Astrocyte of the spinal cord (primary cell): ENCODE measurements at regions not wholly inside any gene's neighbourhood (a gene's known extent, or its start where the extent isn't known, plus 50 kb on each side); places are given as distances from the start of the nearest gene placed in this dataset.

ENCODE experiments used
- DNase-seq: peaks from one replicate; pipeline ENCODE4 v3.0.0; 2011; ENCODE audit warnings: low read depth, low spot score
- H3K4me3 ChIP-seq: 2 replicates; pipeline ENCODE4 v1.5.1; 2011; ENCODE audit warnings: low read depth, mild to moderate bottlenecking, low read length, moderate library complexity
- in situ Hi-C: cut with HindIII; loops from 2 replicates; pipeline ENCODE4 v1.10.0; 2017; ENCODE audit warnings: low sequenced_read_pairs
- TF ChIP-seq, protein P1 (sequence below): IDR thresholded peaks from 2 replicates; pipeline ENCODE4 v1.5.1; 2012; ENCODE audit warnings: low read depth, mild to moderate bottlenecking, low read length, inconsistent platforms

DNA sequence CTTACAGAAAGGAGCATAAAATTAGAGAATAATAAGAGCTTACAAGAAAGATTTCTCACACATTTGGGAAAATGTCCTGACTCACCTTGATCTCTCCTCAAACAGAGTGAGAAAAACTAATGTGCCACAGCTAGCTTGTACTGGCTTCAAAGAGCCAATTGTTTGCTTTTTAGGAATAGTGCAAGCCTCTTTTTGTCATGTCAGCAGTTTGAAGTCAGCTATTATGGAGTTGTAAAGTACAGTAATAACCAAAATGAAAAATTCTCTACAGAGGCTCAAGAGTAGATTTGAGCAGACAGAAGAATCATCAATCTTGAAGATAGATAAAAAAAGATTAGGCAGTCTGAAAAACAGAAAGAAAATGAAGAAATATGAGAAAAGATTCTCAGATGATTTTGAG, 313.4 kb upstream of the GPR149 start:
- TF ChIP-seq, protein P1, sequence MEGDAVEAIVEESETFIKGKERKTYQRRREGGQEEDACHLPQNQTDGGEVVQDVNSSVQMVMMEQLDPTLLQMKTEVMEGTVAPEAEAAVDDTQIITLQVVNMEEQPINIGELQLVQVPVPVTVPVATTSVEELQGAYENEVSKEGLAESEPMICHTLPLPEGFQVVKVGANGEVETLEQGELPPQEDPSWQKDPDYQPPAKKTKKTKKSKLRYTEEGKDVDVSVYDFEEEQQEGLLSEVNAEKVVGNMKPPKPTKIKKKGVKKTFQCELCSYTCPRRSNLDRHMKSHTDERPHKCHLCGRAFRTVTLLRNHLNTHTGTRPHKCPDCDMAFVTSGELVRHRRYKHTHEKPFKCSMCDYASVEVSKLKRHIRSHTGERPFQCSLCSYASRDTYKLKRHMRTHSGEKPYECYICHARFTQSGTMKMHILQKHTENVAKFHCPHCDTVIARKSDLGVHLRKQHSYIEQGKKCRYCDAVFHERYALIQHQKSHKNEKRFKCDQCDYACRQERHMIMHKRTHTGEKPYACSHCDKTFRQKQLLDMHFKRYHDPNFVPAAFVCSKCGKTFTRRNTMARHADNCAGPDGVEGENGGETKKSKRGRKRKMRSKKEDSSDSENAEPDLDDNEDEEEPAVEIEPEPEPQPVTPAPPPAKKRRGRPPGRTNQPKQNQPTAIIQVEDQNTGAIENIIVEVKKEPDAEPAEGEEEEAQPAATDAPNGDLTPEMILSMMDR: no peak
- DNase-seq: no peak
- no peak overlapping the region for H3K4me3 ChIP-seq
- in situ Hi-C loops: no loop called here

DNA sequence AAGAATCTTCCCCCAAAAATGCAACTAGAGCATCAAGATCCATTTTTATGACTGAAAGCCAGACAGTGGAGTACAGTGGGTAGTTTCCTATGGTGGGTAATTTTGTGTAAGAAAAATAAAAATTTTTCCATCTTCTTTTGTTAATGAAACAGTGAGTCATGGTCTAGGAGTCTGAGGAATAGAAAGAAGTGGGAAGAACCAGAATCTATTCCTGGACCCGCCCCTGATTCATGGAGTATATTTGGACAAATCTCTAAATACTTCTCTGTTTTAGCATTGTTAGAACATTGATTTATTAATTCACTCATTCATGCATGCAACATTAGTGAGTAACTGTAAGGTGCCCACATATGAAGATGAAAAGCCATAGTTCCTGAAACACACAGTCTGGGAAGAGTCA, 304.5 kb upstream of the GPR149 start:
- no peak overlapping the region for H3K4me3 ChIP-seq
- TF ChIP-seq, protein P1: no peak
- in situ Hi-C loops: no loop called here
- no peak for DNase-seq

DNA sequence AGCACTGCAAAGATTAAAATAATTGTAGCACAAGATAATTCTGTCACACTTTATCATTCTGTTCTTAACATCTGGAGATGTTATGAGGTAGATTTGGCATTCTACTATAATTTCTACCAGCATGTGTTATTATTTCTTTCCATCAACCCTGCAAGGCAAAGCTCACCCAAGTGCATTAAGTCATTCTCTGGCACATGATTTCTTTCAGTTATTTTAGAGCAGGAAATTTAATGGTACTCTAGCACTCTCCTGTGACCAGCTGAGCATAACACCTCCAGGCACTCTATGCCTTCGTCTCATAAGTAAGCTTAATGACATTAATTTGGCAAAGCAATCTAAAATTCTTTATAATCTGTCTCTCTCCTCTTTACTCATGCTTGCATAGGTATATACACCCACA, 300.2 kb upstream of the GPR149 start:
- no peak for DNase-seq
- TF ChIP-seq, protein P1: no peak
- H3K4me3 ChIP-seq: no peak overlapping the region
- in situ Hi-C loops: no loop called here

DNA sequence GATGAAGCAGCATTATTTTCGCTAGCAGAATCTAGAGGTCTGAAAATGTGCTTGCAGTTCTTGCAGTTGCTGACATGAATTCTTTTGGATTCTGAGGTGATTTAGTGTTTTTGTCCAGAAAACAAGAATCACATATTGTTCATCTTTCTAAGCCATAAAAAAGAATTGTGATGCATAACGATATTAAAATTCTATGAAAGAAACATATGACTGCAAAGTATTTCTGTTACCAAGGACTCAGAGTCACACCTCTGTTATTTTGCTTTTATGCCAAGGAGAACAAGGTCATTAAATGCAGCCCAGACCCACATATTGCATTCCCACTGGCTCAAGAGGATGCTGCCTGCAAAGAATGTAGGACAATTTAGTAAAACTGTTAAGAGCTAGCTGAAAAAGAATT, 299.8 kb upstream of the GPR149 start:
- in situ Hi-C loops: no loop called here

DNA sequence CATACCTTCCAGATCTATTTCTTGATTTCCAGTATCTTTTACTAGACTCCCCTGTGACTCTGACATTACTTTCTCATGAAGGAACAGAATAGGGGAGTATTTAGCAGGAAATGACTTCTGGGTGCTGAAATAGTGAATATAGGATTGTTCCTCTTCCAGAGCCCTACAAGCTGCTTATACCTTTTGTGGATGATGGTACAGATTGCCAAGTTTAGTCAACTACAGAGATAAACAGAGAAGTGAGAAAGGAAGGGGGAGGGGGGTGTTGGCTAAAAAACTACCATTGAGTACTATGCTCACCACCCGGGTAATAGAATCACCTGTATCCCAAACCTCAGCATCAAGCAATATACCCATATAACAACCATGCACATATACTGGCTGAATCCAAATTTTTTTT, 298.3 kb upstream of the GPR149 start:
- no peak overlapping the region for H3K4me3 ChIP-seq
- in situ Hi-C loops: no loop called here
- TF ChIP-seq, protein P1: no peak
- DNase-seq: no peak

More for the DNA sequence above, 299.8 kb upstream of the GPR149 start:
- no peak overlapping the region for H3K4me3 ChIP-seq
- DNase-seq: no peak
- TF ChIP-seq, protein P1: no peak

DNA sequence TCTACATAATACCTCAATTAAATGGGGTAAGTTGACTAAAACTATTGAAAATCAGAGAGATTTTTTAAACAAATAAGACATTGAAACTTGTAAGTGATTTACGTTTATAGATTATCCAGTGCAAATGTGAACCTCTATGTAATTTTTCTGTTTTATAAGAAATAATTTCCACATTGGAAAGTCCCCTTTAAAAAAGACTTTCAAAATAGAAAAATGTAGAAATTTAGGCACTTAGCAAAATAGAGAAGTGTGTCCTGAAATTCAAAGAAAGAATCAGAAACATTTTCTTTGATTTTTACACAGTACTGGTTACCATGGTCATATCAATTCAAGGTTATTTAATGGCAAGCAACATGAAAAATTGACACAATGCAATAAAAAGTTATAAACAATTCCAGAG, 290.9 kb upstream of the GPR149 start:
- TF ChIP-seq, protein P1: no peak
- DNase-seq: no peak
- no peak overlapping the region for H3K4me3 ChIP-seq
- in situ Hi-C loops: no loop called here

DNA sequence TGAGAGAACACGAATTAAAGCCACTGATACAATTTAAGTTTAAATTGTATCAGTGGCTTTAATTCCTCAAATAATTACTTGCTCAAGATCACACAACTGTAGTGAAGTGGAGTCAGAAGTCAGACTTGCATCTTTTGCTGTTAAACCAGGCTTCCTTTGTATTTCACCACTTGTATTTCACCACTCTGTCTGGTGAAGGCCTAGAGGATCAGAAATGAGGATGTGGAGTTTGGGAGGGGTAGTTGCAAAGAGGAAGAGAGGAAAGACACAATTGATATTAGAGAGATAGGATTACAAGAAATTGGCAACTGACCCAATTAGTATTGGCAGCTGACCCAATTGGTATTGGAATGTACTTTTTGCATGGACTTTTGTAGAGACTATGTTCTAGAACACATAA, 288.1 kb upstream of the GPR149 start:
- no peak overlapping the region for H3K4me3 ChIP-seq
- TF ChIP-seq, protein P1: no peak
- in situ Hi-C loops: no loop called here
- DNase-seq: no peak
